ENCODE measurements at regions not wholly inside any gene's neighbourhood (a gene's known extent, or its start where the extent isn't known, plus 50 kb on each side); places are given as distances from the start of the nearest gene placed in this dataset.

- CTCF ChIA-PET: no interaction called here
- DNase-seq (ENCODE audit: low read depth, low spot score) (no peak), FAIRE-seq (no peak), ATAC-seq (no peak)
- intact Hi-C loops (cut with micrococcal nuclease; ENCODE audit: unreplicated experiment): no loop called here
- SMC1A ChIA-PET (ENCODE audit: uncharacterized antibody, unreplicated experiment): interaction anchor here (0.6 kb wide), 1 partner anchor 114 kb away, joined by 3 read pairs; no protein-coding TSS in a partner anchor
- no peaks in the 10 kb centered on the region for H3K79me2 ChIP-seq (ENCODE audit: control insufficient read depth, insufficient read depth, low read length)
- H3K9ac ChIP-seq (ENCODE audit: control insufficient read depth, insufficient read depth, low read length): no peak overlapping the region
- H3K27me3 ChIP-seq (replicated peaks in 1 of 2; ENCODE audit: control insufficient read depth in 2 of 2, insufficient read depth in 2 of 2, low read length in 1 of 2): peaks cover 9 to 10% of the 10 kb centered on the region in 2 experiments
- no TSS peak for BruUV-seq (replicated peaks)
- H4K20me1 ChIP-seq (ENCODE audit: control insufficient read depth, insufficient read depth): no peaks in the 10 kb centered on the region
- H3K4me3 ChIP-seq: no peak overlapping the region
- RAD21 ChIA-PET (ENCODE audit: unreplicated experiment): no interaction called here
- no peak overlapping the region for H2AFZ ChIP-seq (ENCODE audit: control insufficient read depth, low read depth, low read length)
- no peaks in the 10 kb centered on the region for H3K9me3 ChIP-seq (replicated peaks; ENCODE audit: control insufficient read depth, insufficient read depth, low read length)
- H3K27ac ChIP-seq (ENCODE audit: control insufficient read depth, insufficient read depth): no peak overlapping the region
- in situ Hi-C loops (cut with MboI): no loop called here
- H3K4me2 ChIP-seq (ENCODE audit: control insufficient read depth, insufficient read depth): no peak overlapping the region
- H3K4me1 ChIP-seq (ENCODE audit: control insufficient read depth, insufficient read depth, low read length): no peaks in the 10 kb centered on the region
- WGBS (ENCODE audit: insufficient coverage, insufficient replicate concordance, low lambda C conversion rate, missing lambda C conversion rate): 43% methylated on average over 7 of the region's 7 CpGs
- POLR2A ChIA-PET: no interaction called here
- H3K36me3 ChIP-seq (ENCODE audit: control insufficient read depth in 2 of 2, insufficient read depth in 2 of 2, low read length in 1 of 2): no peaks in the 10 kb centered on the region
- TF ChIP-seq E4F1 (IDR thresholded peaks at IDR 0.05; ENCODE audit: borderline replicate concordance, partially characterized antibody) (no peak), PKNOX1 (IDR thresholded peaks at IDR 0.05) (no peak), ELK1 (IDR thresholded peaks at IDR 0.05; ENCODE audit: low read depth, low read length) (no peak), JUNB (IDR thresholded peaks at IDR 0.05) (no peak), CHD4 (IDR thresholded peaks at IDR 0.05) (no peak), BCLAF1 (IDR thresholded peaks at IDR 0.05) (no peak), FOXK2 (IDR thresholded peaks at IDR 0.05) (no peak), TBL1XR1 (IDR thresholded peaks at IDR 0.05; ENCODE audit: low read depth, low read length) (no peak), CEBPB (IDR thresholded peaks at IDR 0.05; ENCODE audit: borderline replicate concordance in 1 of 2, low read depth in 2 of 2, low read length in 2 of 2) (no peak), E2F4 (IDR thresholded peaks at IDR 0.05; ENCODE audit: low read depth, low read length) (no peak), PAX8 (IDR thresholded peaks at IDR 0.05) (no peak), RBBP5 (conservative IDR thresholded peaks at IDR 0.05) (no peak), MYB (IDR thresholded peaks at IDR 0.05; ENCODE audit: borderline replicate concordance, low read depth, low read length) (no peak), NFXL1 (IDR thresholded peaks at IDR 0.05; ENCODE audit: borderline replicate concordance) (no peak), NR2C2 (IDR thresholded peaks at IDR 0.05; ENCODE audit: borderline replicate concordance, control insufficient read depth, insufficient read length, low read depth) (no peak), TCF7 (IDR thresholded peaks at IDR 0.05; ENCODE audit: borderline replicate concordance) (no peak)
Observed at GRCh38 chr11:119875841-119876600, 147.0 kb upstream of the NECTIN1 start.
